Type B pancreatic cell (in vitro differentiated cells): ENCODE measurements at regions not wholly inside any gene's neighbourhood (a gene's known extent, or its start where the extent isn't known, plus 50 kb on each side); places are given as distances from the start of the nearest gene placed in this dataset.

Experiments used
- DNase-seq: peaks from one replicate; pipeline ENCODE4 v3.0.0; 2021; ENCODE audit warnings: mixed read lengths; ENCODE audit not compliant: unreplicated experiment; ENCODE audit errors: extremely low spot score
- H3K27ac Mint-ChIP-seq: 2 replicates; pipeline ENCODE4 v1.8.0; 2021; ENCODE audit warnings: mild to moderate bottlenecking, mixed read lengths
- H3K27me3 Mint-ChIP-seq: 2 replicates; pipeline ENCODE4 v1.8.0; 2021; ENCODE audit warnings: mixed read lengths
- H3K36me3 Mint-ChIP-seq: 2 replicates; pipeline ENCODE4 v1.8.0; 2021; ENCODE audit warnings: mixed read lengths
- H3K4me1 Mint-ChIP-seq: one replicate; pipeline ENCODE4 v1.8.0; 2021; ENCODE audit warnings: mixed read lengths; ENCODE audit not compliant: unreplicated experiment
- H3K4me3 Mint-ChIP-seq: 2 replicates; pipeline ENCODE4 v1.8.0; 2021; ENCODE audit warnings: mild to moderate bottlenecking, mixed read lengths
- H3K9me3 Mint-ChIP-seq: 2 replicates; pipeline ENCODE4 v1.8.0; 2021; ENCODE audit warnings: mixed read lengths
- TF ChIP-seq, protein P1 (sequence below): fragments of 200-600 bp; sonication (generic); conservative IDR thresholded peaks from 2 replicates; pipeline ENCODE4 v1.5.0; 2021; ENCODE audit warnings: antibody characterized with exemption, mild to moderate bottlenecking

DNA sequence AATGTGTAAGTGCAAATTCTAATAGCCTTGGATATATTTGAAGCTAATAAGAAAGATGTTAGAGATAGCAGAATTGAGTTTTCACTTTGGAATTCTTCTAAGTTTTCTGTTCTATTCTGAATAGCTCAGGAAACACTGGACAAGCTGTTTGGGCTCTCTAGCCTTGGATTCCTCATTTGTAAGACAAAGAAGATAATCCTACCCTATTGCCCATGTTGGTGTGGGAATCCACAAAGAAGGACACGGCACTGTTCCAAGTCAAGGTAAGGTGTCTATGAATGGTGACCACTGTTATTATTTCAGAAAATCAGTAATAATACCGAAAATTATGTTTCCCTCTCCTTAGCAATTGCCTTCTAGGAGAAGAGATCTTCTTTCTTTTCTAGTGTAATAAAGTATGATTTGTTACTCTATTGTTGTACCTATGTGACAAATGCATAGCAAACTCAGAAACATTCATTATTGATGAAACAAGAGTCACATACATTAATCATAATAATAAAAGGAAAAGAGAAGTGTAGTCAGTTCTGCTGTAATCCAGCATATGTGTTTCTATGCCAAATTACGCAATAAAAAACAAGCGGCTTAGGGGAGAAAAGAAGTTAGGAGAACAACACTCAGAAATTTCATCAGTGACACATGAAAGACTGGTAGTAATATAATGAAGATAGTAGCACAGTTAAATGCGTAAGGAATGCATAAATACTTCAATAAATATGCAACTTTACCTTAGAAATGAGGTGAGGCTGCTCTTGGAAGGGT, 1012.3 kb upstream of the PHF14 start:
- H3K4me3 Mint-ChIP-seq: no peak overlapping the region
- no peaks in the 10 kb centered on the region for H3K27me3 Mint-ChIP-seq
- no peaks in the 10 kb centered on the region for H3K4me1 Mint-ChIP-seq
- no peaks in the 10 kb centered on the region for H3K36me3 Mint-ChIP-seq
- H3K27ac Mint-ChIP-seq: no peak overlapping the region
- TF ChIP-seq, protein P1, sequence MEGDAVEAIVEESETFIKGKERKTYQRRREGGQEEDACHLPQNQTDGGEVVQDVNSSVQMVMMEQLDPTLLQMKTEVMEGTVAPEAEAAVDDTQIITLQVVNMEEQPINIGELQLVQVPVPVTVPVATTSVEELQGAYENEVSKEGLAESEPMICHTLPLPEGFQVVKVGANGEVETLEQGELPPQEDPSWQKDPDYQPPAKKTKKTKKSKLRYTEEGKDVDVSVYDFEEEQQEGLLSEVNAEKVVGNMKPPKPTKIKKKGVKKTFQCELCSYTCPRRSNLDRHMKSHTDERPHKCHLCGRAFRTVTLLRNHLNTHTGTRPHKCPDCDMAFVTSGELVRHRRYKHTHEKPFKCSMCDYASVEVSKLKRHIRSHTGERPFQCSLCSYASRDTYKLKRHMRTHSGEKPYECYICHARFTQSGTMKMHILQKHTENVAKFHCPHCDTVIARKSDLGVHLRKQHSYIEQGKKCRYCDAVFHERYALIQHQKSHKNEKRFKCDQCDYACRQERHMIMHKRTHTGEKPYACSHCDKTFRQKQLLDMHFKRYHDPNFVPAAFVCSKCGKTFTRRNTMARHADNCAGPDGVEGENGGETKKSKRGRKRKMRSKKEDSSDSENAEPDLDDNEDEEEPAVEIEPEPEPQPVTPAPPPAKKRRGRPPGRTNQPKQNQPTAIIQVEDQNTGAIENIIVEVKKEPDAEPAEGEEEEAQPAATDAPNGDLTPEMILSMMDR: no peak
- H3K9me3 Mint-ChIP-seq: no peaks in the 10 kb centered on the region
- no peak for DNase-seq

GRCh38 chr7:9962742-9963141, 1010.9 kb upstream of the PHF14 start:
- H3K36me3 Mint-ChIP-seq: no peaks in the 10 kb centered on the region
- no peak overlapping the region for H3K4me3 Mint-ChIP-seq
- no peaks in the 10 kb centered on the region for H3K27me3 Mint-ChIP-seq
- no peaks in the 10 kb centered on the region for H3K4me1 Mint-ChIP-seq
- H3K9me3 Mint-ChIP-seq: no peaks in the 10 kb centered on the region
- H3K27ac Mint-ChIP-seq: no peak overlapping the region
- no peak for DNase-seq
- TF ChIP-seq, protein P1: no peak

DNA sequence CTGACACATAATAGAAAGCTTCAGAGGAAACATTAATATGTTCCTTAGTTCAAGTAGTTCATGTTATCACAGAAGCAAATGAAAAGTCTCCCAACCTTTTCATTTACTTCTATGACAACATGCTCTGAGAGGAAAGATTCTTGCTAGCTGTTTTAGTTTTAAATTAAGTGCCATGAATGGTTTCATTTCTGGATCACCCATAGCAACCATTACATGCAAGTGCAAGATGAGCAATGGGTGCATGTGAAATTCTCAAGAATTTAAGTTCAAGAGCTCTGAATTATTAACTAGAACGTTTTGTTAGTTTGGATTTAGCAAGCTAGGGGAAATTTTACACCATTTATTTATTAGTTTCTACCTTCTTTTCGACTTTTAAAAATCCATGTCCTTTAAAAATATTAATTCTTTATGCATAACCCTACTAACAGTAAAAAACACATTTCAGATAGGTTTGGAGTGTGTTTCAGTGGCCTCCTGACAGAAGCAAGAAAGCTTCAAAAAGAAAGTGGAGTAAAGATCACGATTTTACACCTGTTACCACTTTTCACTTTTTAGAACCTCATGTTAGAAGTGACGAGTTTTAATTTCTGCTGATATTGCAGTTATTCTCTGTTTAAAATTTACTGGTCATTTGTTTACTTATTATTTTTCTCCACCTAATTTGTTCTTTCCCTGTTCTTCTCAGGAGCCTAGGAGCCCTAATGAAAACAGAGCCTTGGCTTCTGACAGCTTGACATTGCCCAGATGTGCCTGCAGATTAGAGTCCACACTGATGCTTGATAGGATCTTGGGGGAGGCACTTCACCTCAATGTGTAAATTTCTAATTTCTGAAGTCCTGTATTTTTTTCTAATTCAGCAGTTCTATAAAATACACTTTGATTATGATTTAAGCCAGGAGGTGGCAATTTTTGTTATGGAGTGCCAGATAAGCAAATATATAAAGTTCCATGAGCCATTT, 995.3 kb upstream of the PHF14 start:
- Mint-ChIP-seq H3K9me3 (no peaks in the 10 kb centered on the region), H3K27ac (no peak overlapping the region), H3K4me1 (no peaks in the 10 kb centered on the region), H3K4me3 (no peak overlapping the region), H3K36me3 (no peaks in the 10 kb centered on the region), H3K27me3 (no peaks in the 10 kb centered on the region)
- TF ChIP-seq, protein P1: no peak
- DNase-seq: no peak

DNA sequence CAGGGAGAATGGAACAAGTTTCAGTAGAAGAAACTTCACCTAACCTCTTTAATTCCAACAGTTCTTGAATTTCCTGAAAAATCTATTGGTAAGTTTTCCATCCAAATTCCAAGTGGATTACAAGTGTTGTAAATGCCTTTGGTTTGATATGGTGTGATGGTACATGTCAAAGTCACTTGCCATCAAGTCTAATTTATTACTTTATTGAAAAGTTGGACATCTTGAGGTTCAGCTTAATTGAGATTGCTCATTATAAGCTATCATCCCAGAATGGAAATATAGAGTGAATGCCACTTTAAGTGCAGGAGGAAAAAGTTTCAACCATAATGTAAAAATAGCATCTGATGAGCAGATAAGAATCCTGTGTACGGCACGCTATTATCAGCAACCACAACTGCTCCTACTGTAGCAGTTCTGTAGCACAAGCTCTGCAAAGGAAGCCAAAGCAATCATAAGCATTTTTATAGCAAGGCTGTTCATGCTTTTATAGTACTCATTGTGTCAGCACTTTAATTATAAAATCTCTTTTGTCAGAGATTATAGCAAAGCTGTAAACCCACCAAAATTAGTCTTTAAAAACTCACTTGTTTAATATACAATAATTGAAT, 991.8 kb upstream of the PHF14 start:
- no peaks in the 10 kb centered on the region for H3K9me3 Mint-ChIP-seq
- H3K4me1 Mint-ChIP-seq: no peaks in the 10 kb centered on the region
- no peaks in the 10 kb centered on the region for H3K36me3 Mint-ChIP-seq
- no peaks in the 10 kb centered on the region for H3K27me3 Mint-ChIP-seq
- DNase-seq: no peak
- TF ChIP-seq, protein P1: no peak
- H3K27ac Mint-ChIP-seq: no peak overlapping the region
- no peak overlapping the region for H3K4me3 Mint-ChIP-seq

- H3K4me3 Mint-ChIP-seq: no peak overlapping the region
- no peak overlapping the region for H3K27ac Mint-ChIP-seq
- no peaks in the 10 kb centered on the region for H3K27me3 Mint-ChIP-seq
- H3K9me3 Mint-ChIP-seq: no peaks in the 10 kb centered on the region
- H3K36me3 Mint-ChIP-seq: no peaks in the 10 kb centered on the region
- TF ChIP-seq, protein P1: no peak
- DNase-seq: no peak
- no peaks in the 10 kb centered on the region for H3K4me1 Mint-ChIP-seq
Observed at GRCh38 chr7:9983048-9983447, 990.6 kb upstream of the PHF14 start.
